NB4 (cell line): ENCODE measurements at regions not wholly inside any gene's neighbourhood (a gene's known extent, or its start where the extent isn't known, plus 50 kb on each side); places are given as distances from the start of the nearest gene placed in this dataset.

ENCODE experiments used
- MAX ChIP-seq: IDR thresholded peaks from 2 replicates; pipeline ENCODE4 v1.6.1; 2011; ENCODE audit warnings: low read depth, low read length
- POLR2A ChIP-seq: IDR thresholded peaks from 2 replicates; pipeline ENCODE4 v1.6.1; 2011; ENCODE audit warnings: mild to moderate bottlenecking; ENCODE audit not compliant: insufficient read length; ENCODE audit errors: extremely low read depth

- no peak for TF ChIP-seq POLR2A
- TF ChIP-seq MAX, result no peak
Observed at GRCh38 chr7:138377306-138377705, 82.8 kb upstream of the TRIM24 start.
